B cell (primary cell): ENCODE measurements at regions not wholly inside any gene's neighbourhood (a gene's known extent, or its start where the extent isn't known, plus 50 kb on each side); places are given as distances from the start of the nearest gene placed in this dataset.

ENCODE experiments used
- ATAC-seq: fragments of 200-7000 bp; cut with Tn5 transposase; one replicate; pipeline ENCODE4 v1.10.0; 2021; ENCODE audit warnings: low read depth, mild to moderate bottlenecking, moderate number of reproducible peaks, moderate library complexity
- CTCF ChIA-PET: fragments of 350-600 bp; sonication (Branson Sonifier 250); formaldehyde crosslinking; loops from one replicate; lab custom pipeline; 2021; ENCODE audit warnings: antibody characterized with exemption, inconsistent platforms; lab: Charles Lee
- POLR2A ChIA-PET: fragments of 350-600 bp; sonication (Branson Sonifier 250); formaldehyde crosslinking; loops from one replicate; lab custom pipeline; 2021; ENCODE audit warnings: antibody characterized with exemption; lab: Charles Lee
- DNase-seq: peaks from one replicate; pipeline ENCODE4 v3.0.0; 2013
- H2AFZ ChIP-seq: 2 replicates; pipeline ENCODE4 v1.6.1; 2012; ENCODE audit warnings: mild to moderate bottlenecking, low read depth, low read length; ENCODE audit not compliant: insufficient read depth, poor library complexity, severe bottlenecking
- H3K27ac ChIP-seq, 2 donors: 1 replicate in 1 of 2; 2 replicates in 1 of 2; pipeline ENCODE4 v1.5.1; 2012 to 2013; ENCODE audit warnings: low read length in 2 of 2, mild to moderate bottlenecking in 2 of 2, moderate library complexity in 1 of 2
- H3K27me3 ChIP-seq, 4 experiments: fragments of 200-600 bp in 1 of 4; sonication (generic) in 1 of 4; replicated peaks in 1 of 4; 1 replicate in 2 of 4; 2 replicates in 2 of 4; pipeline versions ENCODE4 v1.6.1 to v1.7.0; 2013 to 2016; ENCODE audit warnings: low read length in 3 of 4, mild to moderate bottlenecking in 2 of 4, mixed read lengths in 1 of 4, moderate library complexity in 1 of 4; ENCODE audit not compliant: insufficient read depth in 4 of 4, control insufficient read depth in 3 of 4; ENCODE audit errors: control extremely low read depth in 1 of 4
- H3K36me3 ChIP-seq, 2 experiments: replicated peaks in 1 of 2; 1 replicate in 1 of 2; 2 replicates in 1 of 2; pipeline versions ENCODE4 v1.6.1 to v1.7.1; 2013; ENCODE audit warnings: low read length in 1 of 2; ENCODE audit not compliant: insufficient read depth in 2 of 2, control insufficient read depth in 1 of 2; ENCODE audit errors: control extremely low read depth in 1 of 2, extremely low read depth in 1 of 2
- H3K4me1 ChIP-seq, 2 donors: fragments of 200-600 bp in 1 of 2; sonication (generic) in 1 of 2; 1 replicate in 1 of 2; 2 replicates in 1 of 2; pipeline versions ENCODE4 v1.5.1 to v1.6.1; 2013 to 2017; ENCODE audit warnings: low read length in 2 of 2; ENCODE audit not compliant: control insufficient read depth in 2 of 2, insufficient read depth in 2 of 2
- H3K4me2 ChIP-seq: replicated peaks from 2 replicates; pipeline ENCODE3; 2012; ENCODE audit warnings: mild to moderate bottlenecking, low read depth, low read length; ENCODE audit not compliant: poor library complexity, severe bottlenecking
- H3K4me3 ChIP-seq, 5 experiments: fragments of 200-600 bp in 1 of 5; sonication (generic) in 1 of 5; 1 replicate in 3 of 5; 2 replicates in 2 of 5; pipeline versions ENCODE4 v1.5.1 to v1.7.0; 2011 to 2016; ENCODE audit warnings: low read length in 4 of 5, mild to moderate bottlenecking in 4 of 5, low read depth in 2 of 5, control low read depth in 1 of 5, moderate library complexity in 1 of 5; ENCODE audit not compliant: insufficient read depth in 1 of 5; ENCODE audit errors: control extremely low read depth in 1 of 5, extremely low read depth in 1 of 5
- H3K79me2 ChIP-seq: fragments of 200-600 bp; sonication (generic); one replicate; pipeline ENCODE4 v1.6.0; 2016; ENCODE audit warnings: low read length; ENCODE audit not compliant: control insufficient read depth, insufficient read depth
- H3K9ac ChIP-seq: fragments of 200-600 bp; sonication (generic); 2 replicates; pipeline ENCODE4 v1.6.1; 2017; ENCODE audit warnings: mild to moderate bottlenecking, low read length, moderate library complexity
- H3K9me3 ChIP-seq, 3 donors: one replicate each; pipeline versions ENCODE4 v1.6.1 to v1.7.1; 2013; ENCODE audit warnings: low read length in 2 of 3; ENCODE audit not compliant: control insufficient read depth in 2 of 3, insufficient read depth in 1 of 3; ENCODE audit errors: control extremely low read depth in 1 of 3
- H4K20me1 ChIP-seq: 2 replicates; pipeline ENCODE4 v1.6.0; 2012; ENCODE audit warnings: mild to moderate bottlenecking, low read length; ENCODE audit not compliant: insufficient read depth, control insufficient read depth, poor library complexity, severe bottlenecking
- H3K27ac Mint-ChIP-seq: one replicate; pipeline ENCODE4 v1.8.0; 2021; ENCODE audit warnings: mixed read lengths
- H3K27me3 Mint-ChIP-seq: one replicate; pipeline ENCODE4 v1.8.0; 2021; ENCODE audit warnings: mixed read lengths
- H3K4me1 Mint-ChIP-seq: one replicate; pipeline ENCODE4 v1.8.0; 2021; ENCODE audit warnings: mixed read lengths
- H3K4me3 Mint-ChIP-seq: one replicate; pipeline ENCODE4 v1.8.0; 2021; ENCODE audit warnings: mixed read lengths
- H3K9me3 Mint-ChIP-seq: one replicate; pipeline ENCODE4 v1.8.0; 2022; ENCODE audit warnings: mixed read lengths; ENCODE audit not compliant: insufficient read depth
- EZH2 ChIP-seq: IDR thresholded peaks from 2 replicates; pipeline ENCODE4 v1.6.1; 2012; ENCODE audit warnings: borderline replicate concordance, low read depth, mild to moderate bottlenecking, moderate library complexity, low read length; ENCODE audit not compliant: insufficient read depth, poor library complexity, severe bottlenecking
- WGBS: methylation state at CpG from one replicate; pipeline ENCODE4 v1.1.5; 2013; ENCODE audit warnings: missing lambda C conversion rate; ENCODE audit not compliant: insufficient coverage; 5-methylcytosine and 5-hydroxymethylcytosine counted together
- intact Hi-C: fragments of 100-400 bp; cut with micrococcal nuclease; formaldehyde crosslinking; loops from one replicate; pipeline ENCODE4 v1.10.0; 2022
- TF ChIP-seq, protein P1 (sequence below): fragments of 200-600 bp; IDR thresholded peaks from one replicate; pipeline ENCODE4 v1.8.0; 2022; ENCODE audit warnings: antibody characterized with exemption, mild to moderate bottlenecking

DNA sequence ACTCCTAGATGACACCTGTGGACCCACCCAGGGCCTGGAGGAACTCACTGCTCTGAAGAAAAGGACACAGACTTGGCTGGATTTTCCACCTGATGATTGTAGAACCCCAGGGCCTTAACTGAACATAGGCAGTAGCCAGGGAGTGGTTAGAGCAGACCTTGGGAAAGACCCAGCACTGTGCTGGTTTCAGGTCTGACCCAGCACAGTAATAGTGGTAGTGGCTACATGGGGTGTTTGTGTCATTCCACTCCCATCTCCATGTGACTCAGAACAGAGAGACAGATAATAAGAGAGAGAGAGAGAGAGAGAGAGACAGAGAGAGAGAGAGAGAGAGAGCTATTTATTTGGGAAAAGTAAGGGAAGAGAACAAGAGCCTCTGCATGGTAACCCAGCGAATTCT is 239.1 kb upstream of the MEOX2 start:
- no peaks in the 10 kb centered on the region for H3K27me3 Mint-ChIP-seq
- no CpG with 5 or more reads among the region's 1 CpG for WGBS
- ChIA-PET POLR2A (no interaction called here), CTCF (no interaction called here)
- Histone ChIP-seq H4K20me1 (no peaks in the 10 kb centered on the region), H3K9ac (no peak overlapping the region), H3K9me3 (peaks cover 0 to 6% (median 0%) of the 10 kb centered on the region in 3 donors), H3K4me1 (no peaks in the 10 kb centered on the region), H3K27me3 (no peaks in the 10 kb centered on the region), H3K4me2 (no peak overlapping the region), H3K36me3 (no peaks in the 10 kb centered on the region), H3K27ac (no peak overlapping the region), H3K4me3 (no peak overlapping the region), H3K79me2 (no peaks in the 10 kb centered on the region), H2AFZ (no peak overlapping the region)
- ATAC-seq (no peak), DNase-seq (no peak)
- no peak overlapping the region for H3K4me3 Mint-ChIP-seq
- intact Hi-C loops: no loop called here
- TF ChIP-seq, protein P1, sequence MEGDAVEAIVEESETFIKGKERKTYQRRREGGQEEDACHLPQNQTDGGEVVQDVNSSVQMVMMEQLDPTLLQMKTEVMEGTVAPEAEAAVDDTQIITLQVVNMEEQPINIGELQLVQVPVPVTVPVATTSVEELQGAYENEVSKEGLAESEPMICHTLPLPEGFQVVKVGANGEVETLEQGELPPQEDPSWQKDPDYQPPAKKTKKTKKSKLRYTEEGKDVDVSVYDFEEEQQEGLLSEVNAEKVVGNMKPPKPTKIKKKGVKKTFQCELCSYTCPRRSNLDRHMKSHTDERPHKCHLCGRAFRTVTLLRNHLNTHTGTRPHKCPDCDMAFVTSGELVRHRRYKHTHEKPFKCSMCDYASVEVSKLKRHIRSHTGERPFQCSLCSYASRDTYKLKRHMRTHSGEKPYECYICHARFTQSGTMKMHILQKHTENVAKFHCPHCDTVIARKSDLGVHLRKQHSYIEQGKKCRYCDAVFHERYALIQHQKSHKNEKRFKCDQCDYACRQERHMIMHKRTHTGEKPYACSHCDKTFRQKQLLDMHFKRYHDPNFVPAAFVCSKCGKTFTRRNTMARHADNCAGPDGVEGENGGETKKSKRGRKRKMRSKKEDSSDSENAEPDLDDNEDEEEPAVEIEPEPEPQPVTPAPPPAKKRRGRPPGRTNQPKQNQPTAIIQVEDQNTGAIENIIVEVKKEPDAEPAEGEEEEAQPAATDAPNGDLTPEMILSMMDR: no peak
- TF ChIP-seq EZH2: no peak
- H3K27ac Mint-ChIP-seq: no peak overlapping the region
- peaks cover 4% of the 10 kb centered on the region for H3K9me3 Mint-ChIP-seq
- H3K4me1 Mint-ChIP-seq: no peaks in the 10 kb centered on the region

DNA sequence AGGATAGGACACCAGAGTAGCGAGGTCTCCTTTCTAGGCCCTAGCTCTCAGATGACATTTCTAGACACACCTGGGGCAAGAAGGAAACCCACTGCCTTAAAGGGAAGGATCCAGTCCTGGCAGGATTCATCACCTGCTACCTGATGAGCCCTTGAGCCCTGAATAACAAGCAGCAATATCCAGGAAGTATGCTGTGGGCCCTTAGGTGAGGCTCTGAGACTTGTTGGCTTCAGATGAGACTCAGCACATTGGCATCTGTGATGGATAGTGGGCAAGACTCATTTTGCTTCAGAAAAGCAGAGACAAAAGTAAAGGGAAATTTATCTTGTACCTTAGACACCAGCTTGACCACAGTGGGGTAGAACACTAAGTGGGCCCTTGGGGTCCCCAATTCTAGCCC is 238.4 kb upstream of the MEOX2 start:
- ChIA-PET CTCF (no interaction called here), POLR2A (no interaction called here)
- no peak overlapping the region for H3K27ac Mint-ChIP-seq
- H3K4me3 Mint-ChIP-seq: no peak overlapping the region
- H3K27ac ChIP-seq: no peak overlapping the region
- H3K9me3 ChIP-seq: peaks cover 0 to 6% (median 0%) of the 10 kb centered on the region in 3 donors
- H3K36me3 ChIP-seq: no peaks in the 10 kb centered on the region
- H3K9ac ChIP-seq: no peak overlapping the region
- H3K4me3 ChIP-seq: no peak overlapping the region
- H2AFZ ChIP-seq: no peak overlapping the region
- H3K4me2 ChIP-seq: no peak overlapping the region
- TF ChIP-seq, protein P1: no peak
- TF ChIP-seq EZH2: no peak
- intact Hi-C loops: no loop called here
- no peaks in the 10 kb centered on the region for H3K79me2 ChIP-seq
- ATAC-seq: no peak
- peaks cover 4% of the 10 kb centered on the region for H3K9me3 Mint-ChIP-seq
- WGBS: no CpG with 5 or more reads among the region's 1 CpG
- DNase-seq: no peak
- no peaks in the 10 kb centered on the region for H3K4me1 Mint-ChIP-seq
- H3K27me3 ChIP-seq: no peaks in the 10 kb centered on the region
- no peaks in the 10 kb centered on the region for H3K27me3 Mint-ChIP-seq
- no peaks in the 10 kb centered on the region for H4K20me1 ChIP-seq
- no peaks in the 10 kb centered on the region for H3K4me1 ChIP-seq
